SK-N-SH (cell line): ENCODE measurements at regions not wholly inside any gene's neighbourhood (a gene's known extent, or its start where the extent isn't known, plus 50 kb on each side); places are given as distances from the start of the nearest gene placed in this dataset.

Source experiments
- EP300 ChIP-seq, 2 experiments: IDR thresholded peaks; 2 replicates each; pipeline versions ENCODE4 v1.4.0 to v1.6.1; 2012; ENCODE audit warnings: borderline replicate concordance in 1 of 2, low read depth in 1 of 2, low read length in 1 of 2
- GABPA ChIP-seq: IDR thresholded peaks from 2 replicates; pipeline ENCODE4 v1.4.0; 2012; ENCODE audit warnings: low read depth, mild to moderate bottlenecking
- JUND ChIP-seq: IDR thresholded peaks from 2 replicates; pipeline ENCODE4 v1.4.0; 2012
- POLR2AphosphoS5 ChIP-seq: IDR thresholded peaks from 2 replicates; pipeline ENCODE4 v1.6.1; 2012; ENCODE audit warnings: low read depth, low read length
- RCOR1 ChIP-seq: fragments of 150-350 bp; IDR thresholded peaks from 2 replicates; pipeline ENCODE4 v1.6.1; 2017; ENCODE audit warnings: antibody characterized with exemption, low read length
- RFX5 ChIP-seq: IDR thresholded peaks from 2 replicates; pipeline ENCODE4 v1.6.1; 2012; ENCODE audit warnings: mild to moderate bottlenecking, improper control_type of control experiment, low read length
- TF ChIP-seq, protein P1 (sequence below): IDR thresholded peaks from 2 replicates; pipeline ENCODE4 v1.4.0; 2012; ENCODE audit warnings: low read depth
- TF ChIP-seq, protein P2 (sequence below): IDR thresholded peaks from 2 replicates; pipeline ENCODE4 v1.4.0; 2012; ENCODE audit warnings: low read depth, borderline replicate concordance
- TF ChIP-seq, protein P3 (sequence below): fragments of 200-600 bp; sonication (generic); IDR thresholded peaks from 2 replicates; pipeline ENCODE4 v1.6.1; 2017; ENCODE audit warnings: antibody characterized with exemption, mild to moderate bottlenecking, moderate library complexity

DNA sequence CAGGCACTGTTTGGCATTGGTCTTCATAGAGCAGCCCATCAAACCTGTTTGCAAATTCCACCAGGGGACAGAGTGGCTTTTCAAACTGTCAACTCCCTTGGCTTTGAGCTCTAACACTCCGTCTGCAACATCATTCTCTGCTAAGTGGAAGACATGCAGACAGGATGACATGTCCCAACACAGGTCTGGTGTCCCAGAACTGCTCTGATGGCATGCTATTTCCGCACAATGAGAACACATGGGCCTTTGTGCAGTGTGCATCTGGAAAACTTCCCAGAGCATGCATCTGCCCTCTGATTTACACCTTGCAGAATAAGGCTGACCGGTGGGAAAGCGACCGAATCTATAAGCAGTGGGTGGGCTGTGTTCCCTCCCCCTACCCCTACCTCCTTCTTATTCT, 212.8 kb upstream of the GYPA start:
- no peak for TF ChIP-seq RCOR1
- TF ChIP-seq EP300 (IDR thresholded peaks at IDR 0.05; ENCODE audit: borderline replicate concordance in 1 of 2, low read depth in 1 of 2, low read length in 1 of 2) = no peak
- no peak for TF ChIP-seq JUND
- TF ChIP-seq, protein P1, sequence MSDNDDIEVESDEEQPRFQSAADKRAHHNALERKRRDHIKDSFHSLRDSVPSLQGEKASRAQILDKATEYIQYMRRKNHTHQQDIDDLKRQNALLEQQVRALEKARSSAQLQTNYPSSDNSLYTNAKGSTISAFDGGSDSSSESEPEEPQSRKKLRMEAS = no peak
- TF ChIP-seq, protein P2, sequence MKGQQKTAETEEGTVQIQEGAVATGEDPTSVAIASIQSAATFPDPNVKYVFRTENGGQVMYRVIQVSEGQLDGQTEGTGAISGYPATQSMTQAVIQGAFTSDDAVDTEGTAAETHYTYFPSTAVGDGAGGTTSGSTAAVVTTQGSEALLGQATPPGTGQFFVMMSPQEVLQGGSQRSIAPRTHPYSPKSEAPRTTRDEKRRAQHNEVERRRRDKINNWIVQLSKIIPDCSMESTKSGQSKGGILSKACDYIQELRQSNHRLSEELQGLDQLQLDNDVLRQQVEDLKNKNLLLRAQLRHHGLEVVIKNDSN = no peak
- TF ChIP-seq, protein P3, sequence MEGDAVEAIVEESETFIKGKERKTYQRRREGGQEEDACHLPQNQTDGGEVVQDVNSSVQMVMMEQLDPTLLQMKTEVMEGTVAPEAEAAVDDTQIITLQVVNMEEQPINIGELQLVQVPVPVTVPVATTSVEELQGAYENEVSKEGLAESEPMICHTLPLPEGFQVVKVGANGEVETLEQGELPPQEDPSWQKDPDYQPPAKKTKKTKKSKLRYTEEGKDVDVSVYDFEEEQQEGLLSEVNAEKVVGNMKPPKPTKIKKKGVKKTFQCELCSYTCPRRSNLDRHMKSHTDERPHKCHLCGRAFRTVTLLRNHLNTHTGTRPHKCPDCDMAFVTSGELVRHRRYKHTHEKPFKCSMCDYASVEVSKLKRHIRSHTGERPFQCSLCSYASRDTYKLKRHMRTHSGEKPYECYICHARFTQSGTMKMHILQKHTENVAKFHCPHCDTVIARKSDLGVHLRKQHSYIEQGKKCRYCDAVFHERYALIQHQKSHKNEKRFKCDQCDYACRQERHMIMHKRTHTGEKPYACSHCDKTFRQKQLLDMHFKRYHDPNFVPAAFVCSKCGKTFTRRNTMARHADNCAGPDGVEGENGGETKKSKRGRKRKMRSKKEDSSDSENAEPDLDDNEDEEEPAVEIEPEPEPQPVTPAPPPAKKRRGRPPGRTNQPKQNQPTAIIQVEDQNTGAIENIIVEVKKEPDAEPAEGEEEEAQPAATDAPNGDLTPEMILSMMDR = no peak
- TF ChIP-seq RFX5 = no peak
- TF ChIP-seq POLR2AphosphoS5 = no peak
- no peak for TF ChIP-seq GABPA
